Endothelial cell of umbilical vein (primary cell): ENCODE measurements at regions not wholly inside any gene's neighbourhood (a gene's known extent, or its start where the extent isn't known, plus 50 kb on each side); places are given as distances from the start of the nearest gene placed in this dataset.
A peak's percentile ranks its signal among the peaks of the same experiment; 100 is the strongest.

ENCODE experiments used
- BruUV-seq: library from RNA; stranded (reverse); fragments of 400-500 nt; replicated peaks from 2 replicates; lab custom pipeline; 2021; lab: Mats Ljungman, UMichigan
- CTCF ChIA-PET: fragments of 300-600, 350-600 bp; sonication (Branson Sonifier 250); formaldehyde crosslinking; loops from one replicate; lab custom pipeline; 2021; ENCODE audit warnings: antibody characterized with exemption, inconsistent platforms; lab: Charles Lee
- POLR2A ChIA-PET: fragments of 300-600, 350-600 bp; sonication (Branson Sonifier 250); formaldehyde crosslinking; loops from one replicate; lab custom pipeline; 2021; ENCODE audit warnings: antibody characterized with exemption, inconsistent platforms; lab: Charles Lee
- DNase-seq: peaks from one replicate; pipeline ENCODE4 v3.0.0-alpha.2; 2011; ENCODE audit warnings: low read depth, low spot score
- FAIRE-seq: peaks from 2 replicates; lab custom pipeline; 2011; peaks lifted over from hg19 to GRCh38; lab: Jason Lieb, UNC
- H2AFZ ChIP-seq: 2 replicates; pipeline ENCODE4 v1.6.0; 2012; ENCODE audit warnings: low read depth, low read length, control low read depth, inconsistent platforms
- H3K27ac ChIP-seq: 2 replicates; pipeline ENCODE4 v1.5.1; 2011; ENCODE audit warnings: low read depth, mild to moderate bottlenecking, control low read depth, low read length, moderate library complexity; ENCODE audit not compliant: insufficient read depth
- H3K27me3 ChIP-seq, 2 experiments: 2 replicates each; pipeline versions ENCODE4 v1.6.0 to v1.6.1; 2011; ENCODE audit warnings: low read length in 2 of 2, mixed read lengths in 1 of 2; ENCODE audit not compliant: control insufficient read depth in 2 of 2, insufficient read depth in 2 of 2
- H3K36me3 ChIP-seq, 2 experiments: 2 replicates in 1 of 2; 3 replicates in 1 of 2; pipeline ENCODE4 v1.5.1; 2011; ENCODE audit warnings: low read length in 2 of 2, mild to moderate bottlenecking in 1 of 2, moderate library complexity in 1 of 2; ENCODE audit not compliant: control insufficient read depth in 2 of 2, insufficient read depth in 2 of 2; ENCODE audit errors: extremely low read depth in 1 of 2
- H3K4me1 ChIP-seq: 3 replicates; pipeline ENCODE4 v1.5.1; 2011; ENCODE audit warnings: mild to moderate bottlenecking, low read length; ENCODE audit not compliant: control insufficient read depth, insufficient read depth; ENCODE audit errors: extremely low read depth
- H3K4me2 ChIP-seq: 2 replicates; pipeline ENCODE4 v1.6.1; 2011; ENCODE audit warnings: low read length, control low read depth, mixed read lengths; ENCODE audit not compliant: insufficient read depth
- H3K4me3 ChIP-seq, 3 experiments: fragments of 200-600 bp in 1 of 3; sonication (generic), shearing (Covaris generic) in 1 of 3; replicated peaks in 1 of 3; 2 replicates each; pipeline ENCODE4 v1.5.1; 2011 to 2016; ENCODE audit warnings: control low read depth in 3 of 3, low read length in 3 of 3, mild to moderate bottlenecking in 2 of 3, inconsistent platforms in 1 of 3, low read depth in 1 of 3, moderate library complexity in 1 of 3; ENCODE audit not compliant: insufficient read depth in 1 of 3
- H3K79me2 ChIP-seq: 2 replicates; pipeline ENCODE4 v1.6.0; 2012; ENCODE audit warnings: low read length, inconsistent platforms; ENCODE audit not compliant: control insufficient read depth, insufficient read depth
- H3K9ac ChIP-seq: replicated peaks from 2 replicates; pipeline ENCODE3; 2011; ENCODE audit warnings: low read length, control low read depth; ENCODE audit not compliant: insufficient read depth; ENCODE audit errors: extremely low read depth
- H3K9me1 ChIP-seq: replicated peaks from 3 replicates; pipeline ENCODE4 v1.6.0; 2011; ENCODE audit warnings: mild to moderate bottlenecking, low read length; ENCODE audit not compliant: control insufficient read depth, insufficient read depth; ENCODE audit errors: extremely low read depth
- H3K9me3 ChIP-seq: replicated peaks from 2 replicates; pipeline ENCODE4 v1.5.1; 2012; ENCODE audit warnings: low read length, inconsistent platforms; ENCODE audit not compliant: control insufficient read depth, insufficient read depth
- H4K20me1 ChIP-seq: replicated peaks from 2 replicates; pipeline ENCODE3; 2011; ENCODE audit warnings: mild to moderate bottlenecking, low read length; ENCODE audit not compliant: control insufficient read depth, insufficient read depth; ENCODE audit errors: extremely low read depth
- EZH2 ChIP-seq: IDR thresholded peaks from 2 replicates; pipeline ENCODE4 v1.6.1; 2012; ENCODE audit warnings: borderline replicate concordance, low read depth, mild to moderate bottlenecking, moderate library complexity, low read length, inconsistent platforms; ENCODE audit not compliant: severe bottlenecking
- FOS ChIP-seq: IDR thresholded peaks from 2 replicates; pipeline ENCODE4 v1.6.1; 2011; ENCODE audit warnings: mild to moderate bottlenecking, low read length, moderate library complexity, borderline replicate concordance; ENCODE audit not compliant: insufficient read depth
- GATA2 ChIP-seq: IDR thresholded peaks from 2 replicates; pipeline ENCODE4 v1.7.0; 2011; ENCODE audit warnings: low read depth, mild to moderate bottlenecking, moderate library complexity, mixed read lengths, low read length; ENCODE audit not compliant: insufficient read length, insufficient read depth
- JUN ChIP-seq: IDR thresholded peaks from 2 replicates; pipeline ENCODE4 v1.6.1; 2011; ENCODE audit warnings: borderline replicate concordance, low read depth; ENCODE audit not compliant: insufficient read length, insufficient read depth
- MYC ChIP-seq: IDR thresholded peaks from one replicate; pipeline ENCODE4 v1.6.1; 2011; ENCODE audit warnings: mild to moderate bottlenecking, low read depth, low read length
- POLR2A ChIP-seq: IDR thresholded peaks from 2 replicates; pipeline ENCODE4 v1.6.1; 2012; ENCODE audit warnings: low read depth, mild to moderate bottlenecking, control low read depth, low read length
- POLR2AphosphoS5 ChIP-seq: IDR thresholded peaks from 2 replicates; pipeline ENCODE4 v1.6.1; 2012; ENCODE audit warnings: low read depth, mild to moderate bottlenecking, control low read depth, low read length, moderate library complexity; ENCODE audit not compliant: insufficient read depth
- dilution Hi-C: fragments of 300-500 bp; cut with MboI; formaldehyde crosslinking; loops from one replicate; pipeline ENCODE4 v1.15.0; 2019; ENCODE audit warnings: low sequenced_read_pairs; ENCODE audit not compliant: extremely low pct_ligation_motif_present
- intact Hi-C: fragments of 100-400 bp; cut with micrococcal nuclease; formaldehyde crosslinking; loops from one replicate; pipeline ENCODE4 v1.10.0; 2022
- TF ChIP-seq, protein P1 (sequence below): IDR thresholded peaks from 2 replicates; pipeline ENCODE4 v1.6.1; 2011; ENCODE audit not compliant: insufficient read depth, insufficient read length
- TF ChIP-seq, protein P2 (sequence below), 2 donors: IDR thresholded peaks; 1 replicate in 1 of 2; 2 replicates in 1 of 2; pipeline ENCODE4 v1.5.1; 2011; ENCODE audit warnings: low read length in 2 of 2, mild to moderate bottlenecking in 2 of 2, moderate library complexity in 2 of 2, control low read depth in 1 of 2, inconsistent platforms in 1 of 2, low read depth in 1 of 2; ENCODE audit not compliant: insufficient read depth in 1 of 2; ENCODE audit errors: extremely low read depth in 1 of 2

DNA sequence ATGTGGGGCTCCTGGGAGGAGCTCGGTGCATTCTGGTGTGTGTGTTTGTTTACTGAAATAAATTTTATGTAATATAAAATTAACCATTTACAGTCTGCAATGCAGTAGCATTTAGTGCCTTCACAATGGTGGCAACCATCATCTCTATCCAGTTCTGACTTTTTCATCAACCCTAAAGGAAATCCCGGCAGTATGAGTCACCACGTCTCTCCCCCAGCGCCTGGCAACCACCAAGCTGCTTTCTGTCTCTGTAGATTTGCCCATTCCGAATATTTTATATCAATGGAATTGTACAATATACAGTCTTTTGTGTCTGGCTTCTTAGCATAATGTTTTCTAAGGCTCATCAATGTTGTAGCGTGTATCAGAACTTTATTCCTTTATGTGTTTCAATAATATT lies 300.5 kb downstream of the MIAT start:
- intact Hi-C loops (no loop called here), dilution Hi-C loops (no loop called here)
- TF ChIP-seq POLR2A = no peak
- no peak for TF ChIP-seq GATA2
- TF ChIP-seq EZH2 = no peak
- TF ChIP-seq, protein P1, sequence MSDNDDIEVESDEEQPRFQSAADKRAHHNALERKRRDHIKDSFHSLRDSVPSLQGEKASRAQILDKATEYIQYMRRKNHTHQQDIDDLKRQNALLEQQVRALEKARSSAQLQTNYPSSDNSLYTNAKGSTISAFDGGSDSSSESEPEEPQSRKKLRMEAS = no peak
- TF ChIP-seq, protein P2, sequence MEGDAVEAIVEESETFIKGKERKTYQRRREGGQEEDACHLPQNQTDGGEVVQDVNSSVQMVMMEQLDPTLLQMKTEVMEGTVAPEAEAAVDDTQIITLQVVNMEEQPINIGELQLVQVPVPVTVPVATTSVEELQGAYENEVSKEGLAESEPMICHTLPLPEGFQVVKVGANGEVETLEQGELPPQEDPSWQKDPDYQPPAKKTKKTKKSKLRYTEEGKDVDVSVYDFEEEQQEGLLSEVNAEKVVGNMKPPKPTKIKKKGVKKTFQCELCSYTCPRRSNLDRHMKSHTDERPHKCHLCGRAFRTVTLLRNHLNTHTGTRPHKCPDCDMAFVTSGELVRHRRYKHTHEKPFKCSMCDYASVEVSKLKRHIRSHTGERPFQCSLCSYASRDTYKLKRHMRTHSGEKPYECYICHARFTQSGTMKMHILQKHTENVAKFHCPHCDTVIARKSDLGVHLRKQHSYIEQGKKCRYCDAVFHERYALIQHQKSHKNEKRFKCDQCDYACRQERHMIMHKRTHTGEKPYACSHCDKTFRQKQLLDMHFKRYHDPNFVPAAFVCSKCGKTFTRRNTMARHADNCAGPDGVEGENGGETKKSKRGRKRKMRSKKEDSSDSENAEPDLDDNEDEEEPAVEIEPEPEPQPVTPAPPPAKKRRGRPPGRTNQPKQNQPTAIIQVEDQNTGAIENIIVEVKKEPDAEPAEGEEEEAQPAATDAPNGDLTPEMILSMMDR (IDR thresholded peaks at IDR 0.05; ENCODE audit: extremely low read depth in 1 of 2, insufficient read depth in 1 of 2, low read depth in 1 of 2, low read length in 2 of 2) = no peak
- TF ChIP-seq MYC = no peak
- no peak for TF ChIP-seq JUN
- no peak for TF ChIP-seq POLR2AphosphoS5
- TF ChIP-seq FOS = no peak
- FAIRE-seq (no peak), DNase-seq (peak; percentile 28)
- Histone ChIP-seq H3K4me1 (no peaks in the 10 kb centered on the region), H3K9me3 (no peaks in the 10 kb centered on the region), H2AFZ (no peak overlapping the region), H3K27me3 (peaks cover 8 to 22% of the 10 kb centered on the region in 2 experiments), H3K4me2 (no peak overlapping the region), H3K4me3 (no peak overlapping the region), H3K36me3 (no peaks in the 10 kb centered on the region), H3K9me1 (no peaks in the 10 kb centered on the region), H3K79me2 (no peaks in the 10 kb centered on the region), H3K9ac (no peak overlapping the region), H3K27ac (no peak overlapping the region), H4K20me1 (no peaks in the 10 kb centered on the region)
- CTCF ChIA-PET = interaction anchor here (1.5 kb wide), 1 partner anchor 15 kb away, joined by 4 read pairs; no protein-coding TSS in a partner anchor
- no TSS peak for BruUV-seq
- POLR2A ChIA-PET = no interaction called here
